T-helper 22 cell (primary cell): ENCODE measurements at regions not wholly inside any gene's neighbourhood (a gene's known extent, or its start where the extent isn't known, plus 50 kb on each side); places are given as distances from the start of the nearest gene placed in this dataset.
"Not testable (repeated sequence)": the region's sequence is repeated elsewhere in the genome, so short reads cannot be mapped to it uniquely, and the experiment has no call there.

Source experiments
- DNase-seq: peaks from one replicate; pipeline ENCODE4 v3.0.0-alpha.2; 2020; ENCODE audit warnings: low read depth

GRCh38 chr16:26721290-26721689 is 345.4 kb upstream of the C16orf82 start:
- no peak for DNase-seq

GRCh38 chr16:26721957-26722356 is 344.8 kb upstream of the C16orf82 start:
- DNase-seq = not testable (repeated sequence)

- DNase-seq = no peak
Measured at GRCh38 chr16:26724189-26724588, 342.5 kb upstream of the C16orf82 start.

- DNase-seq = no peak
Measured at GRCh38 chr16:26727848-26728247, 338.9 kb upstream of the C16orf82 start.

GRCh38 chr16:26729951-26730541 is 336.7 kb upstream of the C16orf82 start:
- no peak for DNase-seq

GRCh38 chr16:26731729-26732128 is 335.0 kb upstream of the C16orf82 start:
- DNase-seq = no peak

- DNase-seq = no peak
Measured at GRCh38 chr16:26733710-26734109, 333.0 kb upstream of the C16orf82 start.

- no peak for DNase-seq
Measured at GRCh38 chr16:26735521-26735920, 331.2 kb upstream of the C16orf82 start.

- no peak for DNase-seq
Measured at GRCh38 chr16:26736084-26736483, 330.6 kb upstream of the C16orf82 start.

- DNase-seq = no peak
Measured at GRCh38 chr16:26740771-26741170, 326.0 kb upstream of the C16orf82 start.

GRCh38 chr16:26742040-26742439 is 324.7 kb upstream of the C16orf82 start:
- DNase-seq = no peak

GRCh38 chr16:26744430-26744829 is 322.3 kb upstream of the C16orf82 start:
- DNase-seq = no peak

- no peak for DNase-seq
Measured at GRCh38 chr16:26747760-26748159, 319.0 kb upstream of the C16orf82 start.

- no peak for DNase-seq
Measured at GRCh38 chr16:26749072-26749471, 317.7 kb upstream of the C16orf82 start.

- DNase-seq = no peak
Measured at GRCh38 chr16:26752166-26752565, 314.6 kb upstream of the C16orf82 start.

- no peak for DNase-seq
Measured at GRCh38 chr16:26756633-26757032, 310.1 kb upstream of the C16orf82 start.

- no peak for DNase-seq
Measured at GRCh38 chr16:26762594-26762993, 304.1 kb upstream of the C16orf82 start.

GRCh38 chr16:26765087-26765486 is 301.6 kb upstream of the C16orf82 start:
- DNase-seq = no peak

- DNase-seq = no peak
Measured at GRCh38 chr16:26768385-26769010, 298.2 kb upstream of the C16orf82 start.

GRCh38 chr16:26770547-26770946 is 296.2 kb upstream of the C16orf82 start:
- DNase-seq = no peak

GRCh38 chr16:26772503-26772902 is 294.2 kb upstream of the C16orf82 start:
- DNase-seq = no peak

GRCh38 chr16:26777821-26778220 is 288.9 kb upstream of the C16orf82 start:
- no peak for DNase-seq

- DNase-seq = no peak
Measured at GRCh38 chr16:26787924-26788323, 278.8 kb upstream of the C16orf82 start.

- DNase-seq = no peak
Measured at GRCh38 chr16:26791169-26791568, 275.6 kb upstream of the C16orf82 start.
